Activated T-helper 1 cell treated with anti-CD3 and anti-CD28 coated beads, Interleukin-12 subunit alpha, Interleukin-12 subunit beta, Interleukin-2, Interleukin-4 antibody, amounts not matched to agents 30 ng/mL and 10 ng/mL and 1 ng/mL, durations not matched to agents 14 hours and 24 hours and 36 hours (primary cell): ENCODE measurements at regions not wholly inside any gene's neighbourhood (a gene's known extent, or its start where the extent isn't known, plus 50 kb on each side); places are given as distances from the start of the nearest gene placed in this dataset.

Source experiments
- DNase-seq: peaks from one replicate; pipeline ENCODE4 v3.0.0; 2021; ENCODE audit warnings: low spot score
- H3K27ac Mint-ChIP-seq: one replicate; pipeline ENCODE4 v1.8.0; 2021; ENCODE audit warnings: mild to moderate bottlenecking, mixed read lengths
- H3K27me3 Mint-ChIP-seq: one replicate; pipeline ENCODE4 v1.8.0; 2022; ENCODE audit warnings: mild to moderate bottlenecking, moderate library complexity, mixed read lengths; ENCODE audit not compliant: insufficient read depth
- H3K36me3 Mint-ChIP-seq: one replicate; pipeline ENCODE4 v1.8.0; 2021; ENCODE audit warnings: low read depth, mixed read lengths
- H3K4me1 Mint-ChIP-seq: one replicate; pipeline ENCODE4 v1.8.0; 2021; ENCODE audit warnings: low read depth, mixed read lengths
- H3K4me3 Mint-ChIP-seq: one replicate; pipeline ENCODE4 v1.8.0; 2021; ENCODE audit warnings: mild to moderate bottlenecking, moderate library complexity, mixed read lengths
- H3K9me3 Mint-ChIP-seq: one replicate; pipeline ENCODE4 v1.8.0; 2021; ENCODE audit warnings: mixed read lengths
- intact Hi-C: fragments of 100-400 bp; cut with micrococcal nuclease; formaldehyde crosslinking; loops from one replicate; pipeline ENCODE4 v1.15.1; 2024

- Mint-ChIP-seq H3K4me3 (no peak overlapping the region), H3K9me3 (no peaks in the 10 kb centered on the region), H3K4me1 (peaks cover 7% of the 10 kb centered on the region), H3K36me3 (no peaks in the 10 kb centered on the region), H3K27ac (no peak overlapping the region), H3K27me3 (peaks cover 26% of the 10 kb centered on the region)
- no peak for DNase-seq
- intact Hi-C loops: no loop called here
These were observed 104.8 kb upstream of the SLC25A33 start for GRCh38 chr1:9434247-9435152.

- Mint-ChIP-seq H3K4me1 (no peaks in the 10 kb centered on the region), H3K4me3 (no peak overlapping the region), H3K27ac (no peak overlapping the region), H3K27me3 (peaks cover 29% of the 10 kb centered on the region), H3K9me3 (no peaks in the 10 kb centered on the region), H3K36me3 (no peaks in the 10 kb centered on the region)
- intact Hi-C loops: no loop called here
- DNase-seq: no peak
These were observed 104.1 kb upstream of the SLC25A33 start for GRCh38 chr1:9435153-9435636.

GRCh38 chr1:9435854-9436640, 103.2 kb upstream of the SLC25A33 start:
- DNase-seq: no peak
- H3K4me1 Mint-ChIP-seq: no peaks in the 10 kb centered on the region
- intact Hi-C loops: no loop called here
- no peak overlapping the region for H3K27ac Mint-ChIP-seq
- H3K4me3 Mint-ChIP-seq: no peak overlapping the region
- H3K36me3 Mint-ChIP-seq: no peaks in the 10 kb centered on the region
- no peaks in the 10 kb centered on the region for H3K9me3 Mint-ChIP-seq
- peaks cover 34% of the 10 kb centered on the region for H3K27me3 Mint-ChIP-seq

- peaks cover 30% of the 10 kb centered on the region for H3K27me3 Mint-ChIP-seq
- no peaks in the 10 kb centered on the region for H3K9me3 Mint-ChIP-seq
- no peak overlapping the region for H3K27ac Mint-ChIP-seq
- DNase-seq: no peak
- no peaks in the 10 kb centered on the region for H3K4me1 Mint-ChIP-seq
- no peaks in the 10 kb centered on the region for H3K36me3 Mint-ChIP-seq
- intact Hi-C loops: no loop called here
- no peak overlapping the region for H3K4me3 Mint-ChIP-seq
These were observed 101.3 kb upstream of the SLC25A33 start for GRCh38 chr1:9437961-9438430.

GRCh38 chr1:9438431-9439073, 100.7 kb upstream of the SLC25A33 start:
- no peak overlapping the region for H3K4me3 Mint-ChIP-seq
- H3K27me3 Mint-ChIP-seq: peaks cover 28% of the 10 kb centered on the region
- intact Hi-C loops: no loop called here
- no peaks in the 10 kb centered on the region for H3K36me3 Mint-ChIP-seq
- no peaks in the 10 kb centered on the region for H3K9me3 Mint-ChIP-seq
- no peak for DNase-seq
- H3K27ac Mint-ChIP-seq: no peak overlapping the region
- H3K4me1 Mint-ChIP-seq: no peaks in the 10 kb centered on the region

- Mint-ChIP-seq H3K27me3 (peaks cover 32% of the 10 kb centered on the region), H3K9me3 (no peaks in the 10 kb centered on the region), H3K4me1 (no peaks in the 10 kb centered on the region), H3K27ac (no peak overlapping the region), H3K4me3 (no peak overlapping the region), H3K36me3 (no peaks in the 10 kb centered on the region)
- intact Hi-C loops: no loop called here
- no peak for DNase-seq
These were observed 100.0 kb upstream of the SLC25A33 start for GRCh38 chr1:9439074-9439761.

GRCh38 chr1:9440261-9440660, 99.0 kb upstream of the SLC25A33 start:
- Mint-ChIP-seq H3K27me3 (peaks cover 29% of the 10 kb centered on the region), H3K36me3 (no peaks in the 10 kb centered on the region), H3K27ac (no peak overlapping the region), H3K4me3 (no peak overlapping the region), H3K4me1 (no peaks in the 10 kb centered on the region), H3K9me3 (no peaks in the 10 kb centered on the region)
- no peak for DNase-seq
- intact Hi-C loops: no loop called here

GRCh38 chr1:9440763-9441194, 98.5 kb upstream of the SLC25A33 start:
- Mint-ChIP-seq H3K27me3 (peaks cover 29% of the 10 kb centered on the region), H3K36me3 (no peaks in the 10 kb centered on the region), H3K4me1 (no peaks in the 10 kb centered on the region), H3K4me3 (no peak overlapping the region), H3K9me3 (no peaks in the 10 kb centered on the region), H3K27ac (no peak overlapping the region)
- no peak for DNase-seq
- intact Hi-C loops: no loop called here

- no peak overlapping the region for H3K4me3 Mint-ChIP-seq
- H3K4me1 Mint-ChIP-seq: no peaks in the 10 kb centered on the region
- H3K9me3 Mint-ChIP-seq: no peaks in the 10 kb centered on the region
- intact Hi-C loops: no loop called here
- DNase-seq: no peak
- H3K36me3 Mint-ChIP-seq: no peaks in the 10 kb centered on the region
- no peak overlapping the region for H3K27ac Mint-ChIP-seq
- H3K27me3 Mint-ChIP-seq: peaks cover 27% of the 10 kb centered on the region
These were observed 97.7 kb upstream of the SLC25A33 start for GRCh38 chr1:9441451-9442133.

- H3K27me3 Mint-ChIP-seq: peaks cover 27% of the 10 kb centered on the region
- intact Hi-C loops: no loop called here
- H3K27ac Mint-ChIP-seq: no peak overlapping the region
- H3K9me3 Mint-ChIP-seq: no peaks in the 10 kb centered on the region
- no peaks in the 10 kb centered on the region for H3K4me1 Mint-ChIP-seq
- H3K4me3 Mint-ChIP-seq: no peak overlapping the region
- no peaks in the 10 kb centered on the region for H3K36me3 Mint-ChIP-seq
- DNase-seq: no peak
These were observed 96.9 kb upstream of the SLC25A33 start for GRCh38 chr1:9442278-9442846.

GRCh38 chr1:9442986-9443385, 96.3 kb upstream of the SLC25A33 start:
- no peaks in the 10 kb centered on the region for H3K36me3 Mint-ChIP-seq
- H3K4me3 Mint-ChIP-seq: no peak overlapping the region
- no peaks in the 10 kb centered on the region for H3K4me1 Mint-ChIP-seq
- DNase-seq: no peak
- intact Hi-C loops: no loop called here
- no peak overlapping the region for H3K27ac Mint-ChIP-seq
- peaks cover 24% of the 10 kb centered on the region for H3K27me3 Mint-ChIP-seq
- H3K9me3 Mint-ChIP-seq: no peaks in the 10 kb centered on the region
